Endothelial cell of umbilical vein (primary cell): ENCODE measurements at regions not wholly inside any gene's neighbourhood (a gene's known extent, or its start where the extent isn't known, plus 50 kb on each side); places are given as distances from the start of the nearest gene placed in this dataset. TPM values are rescaled to one million over a fixed set of nuclear protein-coding genes. Genes with fewer than 3 reads are reported as not detected.

Experiments used
- BruUV-seq: library from RNA; stranded (reverse); fragments of 400-500 nt; replicated peaks from 2 replicates; lab custom pipeline; 2021; lab: Mats Ljungman, UMichigan
- CTCF ChIA-PET: fragments of 300-600, 350-600 bp; sonication (Branson Sonifier 250); formaldehyde crosslinking; loops from one replicate; lab custom pipeline; 2021; ENCODE audit warnings: antibody characterized with exemption, inconsistent platforms; lab: Charles Lee
- POLR2A ChIA-PET: fragments of 300-600, 350-600 bp; sonication (Branson Sonifier 250); formaldehyde crosslinking; loops from one replicate; lab custom pipeline; 2021; ENCODE audit warnings: antibody characterized with exemption, inconsistent platforms; lab: Charles Lee
- DNase-seq: peaks from one replicate; pipeline ENCODE4 v3.0.0-alpha.2; 2011; ENCODE audit warnings: low read depth, low spot score
- FAIRE-seq: peaks from 2 replicates; lab custom pipeline; 2011; peaks lifted over from hg19 to GRCh38; lab: Jason Lieb, UNC
- H2AFZ ChIP-seq: 2 replicates; pipeline ENCODE4 v1.6.0; 2012; ENCODE audit warnings: low read depth, low read length, control low read depth, inconsistent platforms
- H3K27ac ChIP-seq: 2 replicates; pipeline ENCODE4 v1.5.1; 2011; ENCODE audit warnings: low read depth, mild to moderate bottlenecking, control low read depth, low read length, moderate library complexity; ENCODE audit not compliant: insufficient read depth
- H3K27me3 ChIP-seq, 2 experiments: 2 replicates each; pipeline versions ENCODE4 v1.6.0 to v1.6.1; 2011; ENCODE audit warnings: low read length in 2 of 2, mixed read lengths in 1 of 2; ENCODE audit not compliant: control insufficient read depth in 2 of 2, insufficient read depth in 2 of 2
- H3K36me3 ChIP-seq, 2 experiments: 2 replicates in 1 of 2; 3 replicates in 1 of 2; pipeline ENCODE4 v1.5.1; 2011; ENCODE audit warnings: low read length in 2 of 2, mild to moderate bottlenecking in 1 of 2, moderate library complexity in 1 of 2; ENCODE audit not compliant: control insufficient read depth in 2 of 2, insufficient read depth in 2 of 2; ENCODE audit errors: extremely low read depth in 1 of 2
- H3K4me1 ChIP-seq: 3 replicates; pipeline ENCODE4 v1.5.1; 2011; ENCODE audit warnings: mild to moderate bottlenecking, low read length; ENCODE audit not compliant: control insufficient read depth, insufficient read depth; ENCODE audit errors: extremely low read depth
- H3K4me2 ChIP-seq: 2 replicates; pipeline ENCODE4 v1.6.1; 2011; ENCODE audit warnings: low read length, control low read depth, mixed read lengths; ENCODE audit not compliant: insufficient read depth
- H3K4me3 ChIP-seq, 3 experiments: fragments of 200-600 bp in 1 of 3; sonication (generic), shearing (Covaris generic) in 1 of 3; replicated peaks in 1 of 3; 2 replicates each; pipeline ENCODE4 v1.5.1; 2011 to 2016; ENCODE audit warnings: control low read depth in 3 of 3, low read length in 3 of 3, mild to moderate bottlenecking in 2 of 3, inconsistent platforms in 1 of 3, low read depth in 1 of 3, moderate library complexity in 1 of 3; ENCODE audit not compliant: insufficient read depth in 1 of 3
- H3K79me2 ChIP-seq: 2 replicates; pipeline ENCODE4 v1.6.0; 2012; ENCODE audit warnings: low read length, inconsistent platforms; ENCODE audit not compliant: control insufficient read depth, insufficient read depth
- H3K9ac ChIP-seq: replicated peaks from 2 replicates; pipeline ENCODE3; 2011; ENCODE audit warnings: low read length, control low read depth; ENCODE audit not compliant: insufficient read depth; ENCODE audit errors: extremely low read depth
- H3K9me1 ChIP-seq: replicated peaks from 3 replicates; pipeline ENCODE4 v1.6.0; 2011; ENCODE audit warnings: mild to moderate bottlenecking, low read length; ENCODE audit not compliant: control insufficient read depth, insufficient read depth; ENCODE audit errors: extremely low read depth
- H3K9me3 ChIP-seq: replicated peaks from 2 replicates; pipeline ENCODE4 v1.5.1; 2012; ENCODE audit warnings: low read length, inconsistent platforms; ENCODE audit not compliant: control insufficient read depth, insufficient read depth
- H4K20me1 ChIP-seq: replicated peaks from 2 replicates; pipeline ENCODE3; 2011; ENCODE audit warnings: mild to moderate bottlenecking, low read length; ENCODE audit not compliant: control insufficient read depth, insufficient read depth; ENCODE audit errors: extremely low read depth
- CTCF ChIP-seq, 2 donors: IDR thresholded peaks; 1 replicate in 1 of 2; 2 replicates in 1 of 2; pipeline ENCODE4 v1.5.1; 2011; ENCODE audit warnings: low read length in 2 of 2, mild to moderate bottlenecking in 2 of 2, moderate library complexity in 2 of 2, control low read depth in 1 of 2, inconsistent platforms in 1 of 2, low read depth in 1 of 2; ENCODE audit not compliant: insufficient read depth in 1 of 2; ENCODE audit errors: extremely low read depth in 1 of 2
- EZH2 ChIP-seq: IDR thresholded peaks from 2 replicates; pipeline ENCODE4 v1.6.1; 2012; ENCODE audit warnings: borderline replicate concordance, low read depth, mild to moderate bottlenecking, moderate library complexity, low read length, inconsistent platforms; ENCODE audit not compliant: severe bottlenecking
- FOS ChIP-seq: IDR thresholded peaks from 2 replicates; pipeline ENCODE4 v1.6.1; 2011; ENCODE audit warnings: mild to moderate bottlenecking, low read length, moderate library complexity, borderline replicate concordance; ENCODE audit not compliant: insufficient read depth
- GATA2 ChIP-seq: IDR thresholded peaks from 2 replicates; pipeline ENCODE4 v1.7.0; 2011; ENCODE audit warnings: low read depth, mild to moderate bottlenecking, moderate library complexity, mixed read lengths, low read length; ENCODE audit not compliant: insufficient read length, insufficient read depth
- JUN ChIP-seq: IDR thresholded peaks from 2 replicates; pipeline ENCODE4 v1.6.1; 2011; ENCODE audit warnings: borderline replicate concordance, low read depth; ENCODE audit not compliant: insufficient read length, insufficient read depth
- MAX ChIP-seq: IDR thresholded peaks from 2 replicates; pipeline ENCODE4 v1.6.1; 2011; ENCODE audit not compliant: insufficient read depth, insufficient read length
- MYC ChIP-seq: IDR thresholded peaks from one replicate; pipeline ENCODE4 v1.6.1; 2011; ENCODE audit warnings: mild to moderate bottlenecking, low read depth, low read length
- POLR2A ChIP-seq: IDR thresholded peaks from 2 replicates; pipeline ENCODE4 v1.6.1; 2012; ENCODE audit warnings: low read depth, mild to moderate bottlenecking, control low read depth, low read length
- POLR2AphosphoS5 ChIP-seq: IDR thresholded peaks from 2 replicates; pipeline ENCODE4 v1.6.1; 2012; ENCODE audit warnings: low read depth, mild to moderate bottlenecking, control low read depth, low read length, moderate library complexity; ENCODE audit not compliant: insufficient read depth
- dilution Hi-C: fragments of 300-500 bp; cut with MboI; formaldehyde crosslinking; loops from one replicate; pipeline ENCODE4 v1.15.0; 2019; ENCODE audit warnings: low sequenced_read_pairs; ENCODE audit not compliant: extremely low pct_ligation_motif_present
- intact Hi-C: fragments of 100-400 bp; cut with micrococcal nuclease; formaldehyde crosslinking; loops from one replicate; pipeline ENCODE4 v1.10.0; 2022
- small RNA-seq: library from RNA; depleted of rRNA; stranded (forward); fragments of <200 nt; gene quantifications from one replicate; pipeline ENCODE3, GENCODE V24; 2012; ENCODE audit warnings: low replicate concordance, low read depth; ENCODE audit not compliant: insufficient read depth, insufficient read length

DNA sequence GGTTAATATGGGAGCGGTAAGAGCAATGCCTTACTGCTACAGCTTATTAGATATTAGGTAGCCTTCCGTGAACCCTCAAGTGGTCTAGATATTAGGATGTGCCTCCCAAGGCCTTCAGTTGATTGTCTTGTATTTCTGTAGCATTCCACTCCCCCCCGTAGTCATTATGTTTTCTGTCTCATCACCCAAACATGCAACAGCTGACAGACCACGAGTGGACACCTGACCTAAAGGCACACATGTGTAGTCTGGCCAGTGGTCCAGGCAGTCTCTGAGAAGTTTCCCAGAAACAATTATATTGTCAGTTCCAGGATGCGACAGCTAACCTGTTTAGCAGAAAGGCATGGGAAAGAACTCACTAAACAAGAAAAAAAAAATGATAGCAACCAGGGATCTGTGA, 1000.9 kb downstream of the AGBL1 start:
- no peaks in the 10 kb centered on the region for H3K4me1 ChIP-seq
- DNase-seq (no peak), FAIRE-seq (no peak)
- no peak overlapping the region for H3K27ac ChIP-seq
- dilution Hi-C loops = no loop called here
- intact Hi-C loops = no loop called here
- H3K4me2 ChIP-seq = no peak overlapping the region
- H4K20me1 ChIP-seq = no peaks in the 10 kb centered on the region
- no peak for TF ChIP-seq MYC
- no peak for TF ChIP-seq CTCF (IDR thresholded peaks at IDR 0.05; ENCODE audit: extremely low read depth in 1 of 2, insufficient read depth in 1 of 2, low read depth in 1 of 2, low read length in 2 of 2)
- no peak for TF ChIP-seq GATA2
- TF ChIP-seq POLR2AphosphoS5 = no peak
- no peak for TF ChIP-seq FOS
- no peak for TF ChIP-seq JUN
- no peak for TF ChIP-seq MAX
- TF ChIP-seq EZH2 = no peak
- TF ChIP-seq POLR2A = no peak
- H3K9me1 ChIP-seq = no peaks in the 10 kb centered on the region
- H3K27me3 ChIP-seq = no peaks in the 10 kb centered on the region
- ChIA-PET POLR2A (no interaction called here), CTCF (no interaction called here)
- H3K79me2 ChIP-seq = no peaks in the 10 kb centered on the region
- BruUV-seq = no TSS peak
- no peak overlapping the region for H3K9ac ChIP-seq
- no peak overlapping the region for H2AFZ ChIP-seq
- H3K4me3 ChIP-seq = no peak overlapping the region
- peaks cover 8% of the 10 kb centered on the region for H3K9me3 ChIP-seq
- no peaks in the 10 kb centered on the region for H3K36me3 ChIP-seq

Small RNA genes lying in the stretch of these regions (small RNA-seq; reads per million reads assigned to genes)
- not detected for gene RNU6-185P
